ENCODE measurements at regions not wholly inside any gene's neighbourhood (a gene's known extent, or its start where the extent isn't known, plus 50 kb on each side); places are given as distances from the start of the nearest gene placed in this dataset.

GRCh38 chr17:77592106-77592865 lies 366.2 kb upstream of the TNRC6C start:
- TF ChIP-seq CTCF (IDR thresholded peaks at IDR 0.05; ENCODE audit: low read depth, low read length, missing input control), result no peak
- no peak for TF ChIP-seq JUND (IDR thresholded peaks at IDR 0.05)
- no peak for TF ChIP-seq MAX (IDR thresholded peaks at IDR 0.05)
- no peak for TF ChIP-seq TAF1 (conservative IDR thresholded peaks at IDR 0.05)
- no peak for TF ChIP-seq YY1 (IDR thresholded peaks at IDR 0.05)
- no peak for TF ChIP-seq RXRA (IDR thresholded peaks at IDR 0.05)

Measured in liver (tissue), 3 donors.